MM.1S (cell line): ENCODE measurements at regions not wholly inside any gene's neighbourhood (a gene's known extent, or its start where the extent isn't known, plus 50 kb on each side); places are given as distances from the start of the nearest gene placed in this dataset.

ENCODE experiments used
- EZH2phosphoT487 ChIP-seq: fragments of 300-600 bp; sonication (generic); IDR thresholded peaks from 2 replicates; pipeline ENCODE4 v1.6.1; 2018; ENCODE audit warnings: antibody characterized with exemption, low read length
- TF ChIP-seq, protein P1 (sequence below): fragments of 300-600 bp; sonication (generic); IDR thresholded peaks from 2 replicates; pipeline ENCODE4 v1.5.1; 2016; ENCODE audit warnings: antibody characterized with exemption, low read length, mixed read lengths

DNA sequence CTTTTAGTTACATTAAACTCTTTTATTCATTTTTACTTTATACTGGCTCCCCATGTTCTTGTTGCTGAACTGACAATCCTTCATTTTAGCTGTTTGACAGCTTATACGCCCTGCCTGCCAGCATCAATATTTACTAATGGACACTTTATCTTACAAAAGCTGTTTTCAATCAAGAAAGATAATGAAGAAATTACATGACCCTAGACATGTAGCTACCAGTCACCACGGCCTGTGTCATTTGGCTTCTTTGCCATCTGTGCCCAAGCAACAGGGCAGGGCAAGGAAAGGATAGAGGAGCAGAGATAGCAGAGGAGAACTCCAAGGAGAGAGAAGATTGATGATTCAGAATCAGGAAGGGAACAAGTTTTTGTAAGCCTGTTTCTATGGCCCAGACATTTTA lies 647.3 kb downstream of the BRINP1 start:
- TF ChIP-seq, protein P1, sequence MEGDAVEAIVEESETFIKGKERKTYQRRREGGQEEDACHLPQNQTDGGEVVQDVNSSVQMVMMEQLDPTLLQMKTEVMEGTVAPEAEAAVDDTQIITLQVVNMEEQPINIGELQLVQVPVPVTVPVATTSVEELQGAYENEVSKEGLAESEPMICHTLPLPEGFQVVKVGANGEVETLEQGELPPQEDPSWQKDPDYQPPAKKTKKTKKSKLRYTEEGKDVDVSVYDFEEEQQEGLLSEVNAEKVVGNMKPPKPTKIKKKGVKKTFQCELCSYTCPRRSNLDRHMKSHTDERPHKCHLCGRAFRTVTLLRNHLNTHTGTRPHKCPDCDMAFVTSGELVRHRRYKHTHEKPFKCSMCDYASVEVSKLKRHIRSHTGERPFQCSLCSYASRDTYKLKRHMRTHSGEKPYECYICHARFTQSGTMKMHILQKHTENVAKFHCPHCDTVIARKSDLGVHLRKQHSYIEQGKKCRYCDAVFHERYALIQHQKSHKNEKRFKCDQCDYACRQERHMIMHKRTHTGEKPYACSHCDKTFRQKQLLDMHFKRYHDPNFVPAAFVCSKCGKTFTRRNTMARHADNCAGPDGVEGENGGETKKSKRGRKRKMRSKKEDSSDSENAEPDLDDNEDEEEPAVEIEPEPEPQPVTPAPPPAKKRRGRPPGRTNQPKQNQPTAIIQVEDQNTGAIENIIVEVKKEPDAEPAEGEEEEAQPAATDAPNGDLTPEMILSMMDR = no peak
- TF ChIP-seq EZH2phosphoT487 = no peak
